ENCODE measurements at regions not wholly inside any gene's neighbourhood (a gene's known extent, or its start where the extent isn't known, plus 50 kb on each side); places are given as distances from the start of the nearest gene placed in this dataset.

DNA sequence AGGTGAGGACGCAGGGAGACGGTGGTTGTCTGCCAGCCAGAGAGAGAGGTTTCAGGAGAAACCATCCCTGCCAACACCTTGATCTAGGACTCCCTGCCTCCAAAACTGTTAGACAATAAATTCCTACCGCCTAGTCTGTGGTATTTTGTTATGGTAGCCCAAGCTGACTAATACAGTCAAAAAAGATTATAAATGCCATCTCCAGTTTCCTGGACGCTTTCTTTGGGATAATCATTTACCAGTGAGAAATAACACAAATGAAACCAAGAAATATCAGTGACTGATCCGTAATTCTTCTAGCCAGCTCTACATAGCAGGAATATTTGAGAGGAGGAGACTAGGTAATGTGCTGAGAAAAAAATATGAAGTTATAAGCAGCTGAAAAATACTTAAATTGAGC lies 707.8 kb upstream of the LMCD1 start:
- Mint-ChIP-seq H3K36me3 (ENCODE audit: low read depth) (no peaks in the 10 kb centered on the region), H3K4me3 (no peak overlapping the region), H3K27ac (no peak overlapping the region), H3K9me3 (peaks cover 12% of the 10 kb centered on the region), H3K4me1 (ENCODE audit: low read depth) (no peaks in the 10 kb centered on the region), H3K27me3 (ENCODE audit: low read depth) (no peaks in the 10 kb centered on the region)
- no peak for DNase-seq (ENCODE audit: low spot score)

DNA sequence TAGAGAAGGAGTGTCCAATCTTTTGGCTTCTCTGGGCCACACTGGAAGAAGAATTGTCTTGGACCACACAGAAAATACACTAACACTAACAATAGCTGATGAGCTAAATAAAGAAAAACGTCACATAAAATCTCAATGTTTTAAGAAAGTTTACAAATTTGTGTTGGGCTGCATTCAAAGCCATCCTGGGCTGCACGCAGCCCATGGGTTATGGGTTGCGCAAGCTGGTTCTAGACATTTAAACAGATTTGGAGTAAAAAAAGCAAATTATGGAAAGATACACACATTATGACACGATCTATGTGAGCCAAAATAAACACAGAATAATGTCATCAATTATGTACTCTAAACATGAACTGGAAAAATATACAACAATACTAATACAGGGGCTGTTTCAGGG lies 703.3 kb upstream of the LMCD1 start:
- Mint-ChIP-seq H3K9me3 (no peaks in the 10 kb centered on the region), H3K27ac (no peak overlapping the region), H3K36me3 (ENCODE audit: low read depth) (no peaks in the 10 kb centered on the region), H3K4me1 (ENCODE audit: low read depth) (no peaks in the 10 kb centered on the region), H3K4me3 (no peak overlapping the region), H3K27me3 (ENCODE audit: low read depth) (no peaks in the 10 kb centered on the region)
- DNase-seq (ENCODE audit: low spot score): no peak

DNA sequence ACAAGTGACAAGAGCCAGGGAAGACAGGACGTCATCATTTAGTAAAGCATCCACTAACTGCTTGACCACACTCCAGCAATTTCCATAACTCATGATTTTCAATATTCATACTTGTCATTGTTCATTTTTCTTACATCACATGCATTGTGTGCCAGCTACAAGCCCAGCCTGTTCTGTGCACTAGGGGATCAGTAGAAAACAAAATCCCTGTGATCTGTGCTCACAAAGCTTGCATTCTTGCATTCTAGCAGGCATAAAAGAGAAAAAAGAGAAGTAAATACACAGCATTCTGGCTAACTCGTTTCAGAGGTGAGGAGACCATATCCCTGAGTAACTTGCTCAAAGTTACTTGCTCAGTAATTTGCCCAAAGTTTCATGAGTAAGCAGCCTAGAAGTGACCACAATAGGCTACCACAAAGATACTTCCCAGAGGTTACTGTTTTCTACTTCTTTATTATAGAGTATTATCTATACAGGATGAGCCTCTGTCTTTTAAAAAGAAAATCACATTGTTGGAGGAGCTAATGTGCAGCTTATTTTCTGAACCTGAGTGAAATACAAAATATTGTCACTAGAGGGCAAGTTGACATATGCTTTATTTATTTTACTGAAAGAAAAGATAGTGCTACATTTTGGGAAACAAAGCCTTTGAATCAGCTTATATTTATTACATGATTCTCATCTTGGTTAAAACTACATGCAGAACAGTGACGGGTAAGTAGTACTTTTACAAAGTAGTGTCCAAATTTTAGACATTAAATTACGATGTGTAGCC lies 701.4 kb upstream of the LMCD1 start:
- Mint-ChIP-seq H3K27ac (no peak overlapping the region), H3K27me3 (ENCODE audit: low read depth) (no peaks in the 10 kb centered on the region), H3K4me1 (ENCODE audit: low read depth) (no peaks in the 10 kb centered on the region), H3K9me3 (no peaks in the 10 kb centered on the region), H3K4me3 (no peak overlapping the region), H3K36me3 (ENCODE audit: low read depth) (no peaks in the 10 kb centered on the region)
- DNase-seq (ENCODE audit: low spot score): no peak

DNA sequence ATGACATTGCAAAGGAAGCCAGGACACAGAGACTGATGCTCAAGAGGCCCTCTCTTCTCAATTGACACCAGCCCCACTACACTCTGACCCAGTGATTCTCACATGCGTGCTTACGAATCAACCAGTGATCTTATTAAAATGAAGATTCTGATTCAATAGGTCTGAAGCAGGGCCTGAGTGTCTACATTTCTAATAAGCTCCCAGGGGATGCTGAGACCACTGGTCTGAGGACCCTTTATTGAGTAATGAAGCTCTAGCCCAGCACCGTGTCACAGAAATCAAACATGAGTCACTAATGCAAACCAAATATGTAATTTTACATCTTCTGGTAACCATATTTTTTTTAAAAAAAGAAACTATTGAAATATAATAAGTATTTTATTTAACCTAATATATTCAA lies 689.1 kb upstream of the LMCD1 start:
- Mint-ChIP-seq H3K27ac (no peak overlapping the region), H3K9me3 (peaks cover 4% of the 10 kb centered on the region), H3K4me1 (ENCODE audit: low read depth) (no peaks in the 10 kb centered on the region), H3K36me3 (ENCODE audit: low read depth) (no peaks in the 10 kb centered on the region), H3K4me3 (no peak overlapping the region), H3K27me3 (ENCODE audit: low read depth) (no peaks in the 10 kb centered on the region)
- no peak for DNase-seq (ENCODE audit: low spot score)

DNA sequence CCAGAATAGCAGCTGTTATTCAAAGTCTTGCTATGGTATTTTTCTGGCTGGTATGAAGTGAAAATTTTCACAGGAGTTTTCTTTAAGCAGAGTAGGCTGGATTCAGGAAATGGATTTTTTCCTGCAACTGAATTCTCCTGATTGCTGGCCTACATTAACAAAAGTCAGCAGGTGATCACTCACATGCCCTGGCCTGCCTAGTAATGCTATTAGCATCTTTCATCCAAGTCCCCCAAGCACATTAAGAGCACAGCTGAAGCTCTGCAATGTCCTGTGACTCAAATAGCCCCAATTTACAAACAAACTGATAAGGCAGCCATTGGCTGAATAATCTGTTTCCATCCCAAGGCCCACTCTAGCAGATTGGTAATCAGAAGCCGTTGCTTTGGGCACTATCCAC lies 688.3 kb upstream of the LMCD1 start:
- no peaks in the 10 kb centered on the region for H3K36me3 Mint-ChIP-seq (ENCODE audit: low read depth)

DNA sequence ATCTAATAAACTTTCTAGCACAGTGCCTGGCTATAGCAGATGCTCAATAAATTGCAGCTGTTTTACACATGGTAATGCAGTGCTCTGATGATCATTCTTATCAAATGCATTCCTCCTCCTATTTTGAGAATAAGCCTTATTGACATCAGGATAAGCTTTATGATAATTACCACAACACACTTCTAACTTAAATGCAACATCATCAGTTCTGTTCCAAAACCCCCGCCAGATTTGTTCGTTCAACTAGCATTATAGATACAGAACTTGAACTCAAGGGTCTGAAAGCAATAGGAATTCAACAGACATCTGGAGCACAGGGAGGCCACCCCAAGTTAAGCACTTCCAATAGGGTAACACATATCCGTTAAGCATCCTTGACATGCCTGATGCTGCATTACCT lies 684.4 kb upstream of the LMCD1 start:
- H3K9me3 Mint-ChIP-seq: peaks cover 9% of the 10 kb centered on the region
- no peaks in the 10 kb centered on the region for H3K36me3 Mint-ChIP-seq (ENCODE audit: low read depth)
- no peaks in the 10 kb centered on the region for H3K27me3 Mint-ChIP-seq (ENCODE audit: low read depth)
- DNase-seq (ENCODE audit: low spot score): no peak
- no peaks in the 10 kb centered on the region for H3K4me1 Mint-ChIP-seq (ENCODE audit: low read depth)
- no peak overlapping the region for H3K4me3 Mint-ChIP-seq
- H3K27ac Mint-ChIP-seq: no peak overlapping the region

More for the DNA sequence above, 688.3 kb upstream of the LMCD1 start:
- Mint-ChIP-seq H3K4me1 (ENCODE audit: low read depth) (no peaks in the 10 kb centered on the region), H3K9me3 (peaks cover 4% of the 10 kb centered on the region), H3K27me3 (ENCODE audit: low read depth) (no peaks in the 10 kb centered on the region), H3K4me3 (no peak overlapping the region), H3K27ac (no peak overlapping the region)
- no peak for DNase-seq (ENCODE audit: low spot score)

DNA sequence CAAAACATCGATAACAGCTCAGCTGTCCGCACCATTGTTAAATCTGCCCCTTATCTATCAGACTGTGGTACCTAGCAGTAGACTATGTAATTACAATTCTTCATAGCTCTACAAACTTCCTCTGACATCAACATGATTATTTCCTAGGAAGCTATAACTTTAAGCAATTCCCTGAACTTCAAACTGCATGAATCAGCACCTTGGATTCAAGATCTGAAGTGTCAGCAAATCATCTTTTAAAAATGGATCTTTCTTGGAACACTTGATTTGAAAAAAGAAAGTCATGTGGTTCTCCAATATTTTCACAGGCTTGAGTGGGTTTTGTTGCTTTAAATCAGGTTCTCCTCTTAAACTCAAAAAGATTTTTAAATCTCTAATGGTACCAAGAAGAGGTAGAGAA lies 680.7 kb upstream of the LMCD1 start:
- DNase-seq (ENCODE audit: low spot score): no peak
- H3K9me3 Mint-ChIP-seq: peaks cover 27% of the 10 kb centered on the region
- no peaks in the 10 kb centered on the region for H3K36me3 Mint-ChIP-seq (ENCODE audit: low read depth)
- no peak overlapping the region for H3K27ac Mint-ChIP-seq
- no peaks in the 10 kb centered on the region for H3K27me3 Mint-ChIP-seq (ENCODE audit: low read depth)
- H3K4me3 Mint-ChIP-seq: no peak overlapping the region
- no peaks in the 10 kb centered on the region for H3K4me1 Mint-ChIP-seq (ENCODE audit: low read depth)

DNA sequence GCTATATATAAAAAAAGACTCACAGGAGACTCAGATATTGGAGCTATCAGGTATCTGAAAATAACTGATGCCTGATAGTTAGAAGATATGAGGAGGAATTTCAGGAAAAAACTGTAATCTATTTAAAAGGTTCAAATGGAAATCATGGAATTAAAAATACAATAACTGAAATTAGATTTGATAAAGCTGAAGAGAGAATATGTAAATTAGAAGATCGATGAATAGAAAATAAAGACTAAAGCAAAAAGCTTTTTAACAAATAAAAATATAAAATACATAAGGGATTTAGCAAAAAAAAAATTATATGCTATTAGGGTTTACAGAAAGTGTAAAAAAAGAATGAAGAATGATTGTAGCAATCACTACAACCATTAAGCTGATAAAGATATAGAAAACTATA lies 679.8 kb upstream of the LMCD1 start:
- no peaks in the 10 kb centered on the region for H3K36me3 Mint-ChIP-seq (ENCODE audit: low read depth)
- no peak overlapping the region for H3K4me3 Mint-ChIP-seq
- no peaks in the 10 kb centered on the region for H3K4me1 Mint-ChIP-seq (ENCODE audit: low read depth)
- H3K27ac Mint-ChIP-seq: no peak overlapping the region
- peaks cover 36% of the 10 kb centered on the region for H3K9me3 Mint-ChIP-seq
- DNase-seq (ENCODE audit: low spot score): no peak
- no peaks in the 10 kb centered on the region for H3K27me3 Mint-ChIP-seq (ENCODE audit: low read depth)

DNA sequence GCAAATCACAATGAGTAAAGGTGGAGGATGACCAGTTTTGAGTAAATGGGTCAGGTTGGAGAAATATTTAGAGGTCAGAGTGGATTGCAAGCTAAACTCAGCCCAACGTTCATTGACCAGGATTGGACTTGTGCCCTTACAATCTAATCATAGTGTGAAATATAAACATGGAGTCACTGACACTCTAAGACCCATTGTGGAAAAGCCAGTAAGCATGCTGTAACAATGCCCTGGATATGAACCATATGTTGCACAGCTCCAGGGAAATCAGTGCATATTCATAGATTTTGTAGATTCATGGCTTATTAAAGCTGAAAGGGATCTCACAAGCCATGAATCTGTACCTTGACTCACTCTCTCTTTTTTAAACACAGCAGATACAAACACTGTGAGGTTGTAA lies 660.2 kb upstream of the LMCD1 start:
- H3K4me1 Mint-ChIP-seq (ENCODE audit: low read depth): no peaks in the 10 kb centered on the region
- H3K27ac Mint-ChIP-seq: no peak overlapping the region
- no peaks in the 10 kb centered on the region for H3K36me3 Mint-ChIP-seq (ENCODE audit: low read depth)
- no peaks in the 10 kb centered on the region for H3K9me3 Mint-ChIP-seq
- H3K27me3 Mint-ChIP-seq (ENCODE audit: low read depth): no peaks in the 10 kb centered on the region
- H3K4me3 Mint-ChIP-seq: no peak overlapping the region
- no peak for DNase-seq (ENCODE audit: low spot score)

DNA sequence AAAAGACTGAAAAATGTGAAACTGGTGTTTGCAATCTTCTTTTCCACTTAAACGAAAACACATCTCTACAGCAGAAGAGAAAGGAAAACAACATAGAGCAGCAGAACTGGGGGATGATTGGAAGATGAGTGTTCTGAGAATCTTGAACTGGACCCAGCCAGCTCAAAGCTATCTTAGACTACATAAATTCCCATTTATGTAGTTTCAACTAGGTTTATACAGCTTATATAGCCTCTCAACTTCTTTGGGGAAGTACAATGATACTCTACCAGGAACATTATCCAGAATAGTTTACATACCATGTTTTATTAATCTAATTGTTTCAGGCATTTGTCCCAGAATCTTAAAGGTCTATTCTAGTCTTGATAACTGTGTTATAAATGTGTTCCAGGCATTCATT lies 658.2 kb upstream of the LMCD1 start:
- H3K9me3 Mint-ChIP-seq: no peaks in the 10 kb centered on the region
- no peaks in the 10 kb centered on the region for H3K36me3 Mint-ChIP-seq (ENCODE audit: low read depth)
- no peak overlapping the region for H3K4me3 Mint-ChIP-seq
- no peaks in the 10 kb centered on the region for H3K4me1 Mint-ChIP-seq (ENCODE audit: low read depth)
- H3K27ac Mint-ChIP-seq: no peak overlapping the region
- DNase-seq (ENCODE audit: low spot score): no peak
- no peaks in the 10 kb centered on the region for H3K27me3 Mint-ChIP-seq (ENCODE audit: low read depth)

DNA sequence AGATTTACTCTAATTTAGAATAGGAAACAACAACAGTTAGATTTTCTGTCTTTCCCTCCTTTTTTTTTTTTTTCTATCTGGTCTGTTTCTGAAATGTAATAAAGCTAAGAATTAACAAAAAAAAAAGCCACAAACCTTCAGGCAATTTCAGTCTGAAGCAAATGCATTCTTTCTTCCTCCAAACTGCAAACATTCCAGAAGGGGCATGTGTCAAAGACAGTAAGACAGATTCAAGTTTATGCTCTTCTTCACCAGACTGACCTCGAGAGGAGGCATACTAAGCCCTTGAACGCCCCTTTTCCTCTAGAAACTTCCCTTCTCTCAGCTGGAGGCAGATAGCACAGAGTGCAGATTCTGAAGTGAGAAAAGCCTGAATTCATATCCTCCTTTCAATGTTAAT lies 654.6 kb upstream of the LMCD1 start:
- Mint-ChIP-seq H3K4me1 (ENCODE audit: low read depth) (no peaks in the 10 kb centered on the region), H3K4me3 (no peak overlapping the region)
- no peak for DNase-seq (ENCODE audit: low spot score)

DNA sequence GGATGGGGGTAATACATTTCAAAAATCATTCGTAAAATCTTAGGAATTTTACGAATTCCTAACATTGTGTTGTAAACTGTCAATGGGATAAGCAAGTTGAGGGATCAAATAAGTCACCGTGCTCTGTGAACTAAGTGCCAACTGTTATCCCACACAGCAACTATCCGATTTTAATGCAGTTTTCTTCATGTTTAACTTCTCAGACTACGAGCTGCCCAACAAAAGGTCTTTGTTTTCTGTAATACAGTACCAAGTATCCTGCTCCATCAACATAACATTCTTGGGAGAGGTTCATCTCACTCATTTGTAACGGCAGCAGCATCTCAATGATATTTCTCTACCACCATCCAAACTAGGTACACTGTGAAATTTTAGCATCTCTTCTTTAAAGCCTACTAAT lies 654.1 kb upstream of the LMCD1 start:
- no peaks in the 10 kb centered on the region for H3K27me3 Mint-ChIP-seq (ENCODE audit: low read depth)
- H3K4me1 Mint-ChIP-seq (ENCODE audit: low read depth): no peaks in the 10 kb centered on the region
- H3K9me3 Mint-ChIP-seq: peaks cover 2% of the 10 kb centered on the region

More for the DNA sequence above, 654.6 kb upstream of the LMCD1 start:
- no peaks in the 10 kb centered on the region for H3K27me3 Mint-ChIP-seq (ENCODE audit: low read depth)
- H3K36me3 Mint-ChIP-seq (ENCODE audit: low read depth): no peaks in the 10 kb centered on the region
- H3K27ac Mint-ChIP-seq: no peak overlapping the region
- no peaks in the 10 kb centered on the region for H3K9me3 Mint-ChIP-seq

DNA sequence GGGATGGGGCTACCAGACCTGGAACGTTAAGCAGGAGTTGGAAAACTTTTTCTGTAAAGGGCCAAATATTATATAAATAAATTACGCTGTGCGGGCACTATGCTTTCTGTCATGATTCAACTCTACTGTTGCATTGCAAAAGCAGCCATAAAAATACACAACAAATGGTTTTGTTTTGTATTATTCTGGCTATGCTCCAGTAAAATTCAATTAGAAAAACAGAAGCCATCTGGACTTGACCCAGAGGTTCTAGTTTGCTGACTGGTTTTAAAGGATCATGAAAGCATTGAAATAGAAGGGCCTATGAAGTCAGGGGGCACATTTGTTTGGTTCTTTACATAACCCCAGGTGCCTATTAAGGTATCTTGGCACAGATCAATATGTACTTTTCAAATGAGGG lies 647.4 kb upstream of the LMCD1 start:
- no peaks in the 10 kb centered on the region for H3K4me1 Mint-ChIP-seq (ENCODE audit: low read depth)
- H3K9me3 Mint-ChIP-seq: peaks cover 4% of the 10 kb centered on the region

More for the DNA sequence above, 654.1 kb upstream of the LMCD1 start:
- Mint-ChIP-seq H3K27ac (no peak overlapping the region), H3K36me3 (ENCODE audit: low read depth) (no peaks in the 10 kb centered on the region), H3K4me3 (no peak overlapping the region)
- DNase-seq (ENCODE audit: low spot score): no peak

DNA sequence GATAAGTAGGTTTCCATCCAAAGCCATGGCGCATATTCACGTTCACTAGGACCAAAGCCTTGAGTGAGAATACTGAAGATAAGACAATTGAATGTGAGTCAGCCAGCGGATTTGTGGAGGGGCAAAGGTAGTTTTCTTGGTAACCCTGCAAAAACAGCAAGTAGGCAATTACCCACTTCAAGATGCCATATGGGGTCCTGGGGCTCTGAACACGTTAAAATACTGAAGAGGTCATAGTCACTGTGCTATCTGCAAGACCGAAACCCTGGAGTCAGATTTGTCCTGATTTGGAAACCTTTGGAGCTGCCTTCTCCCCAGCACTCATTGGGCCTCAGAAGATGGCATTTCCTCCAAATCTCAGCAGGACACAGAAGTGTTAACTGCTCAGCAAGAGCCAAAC lies 646.9 kb upstream of the LMCD1 start:
- H3K4me3 Mint-ChIP-seq: no peak overlapping the region
- H3K36me3 Mint-ChIP-seq (ENCODE audit: low read depth): no peaks in the 10 kb centered on the region
- no peaks in the 10 kb centered on the region for H3K27me3 Mint-ChIP-seq (ENCODE audit: low read depth)
- H3K4me1 Mint-ChIP-seq (ENCODE audit: low read depth): no peaks in the 10 kb centered on the region
- DNase-seq (ENCODE audit: low spot score): no peak
- H3K27ac Mint-ChIP-seq: no peak overlapping the region
- H3K9me3 Mint-ChIP-seq: peaks cover 4% of the 10 kb centered on the region

More for the DNA sequence above, 647.4 kb upstream of the LMCD1 start:
- Mint-ChIP-seq H3K27ac (no peak overlapping the region), H3K27me3 (ENCODE audit: low read depth) (no peaks in the 10 kb centered on the region), H3K4me3 (no peak overlapping the region), H3K36me3 (ENCODE audit: low read depth) (no peaks in the 10 kb centered on the region)
- no peak for DNase-seq (ENCODE audit: low spot score)

DNA sequence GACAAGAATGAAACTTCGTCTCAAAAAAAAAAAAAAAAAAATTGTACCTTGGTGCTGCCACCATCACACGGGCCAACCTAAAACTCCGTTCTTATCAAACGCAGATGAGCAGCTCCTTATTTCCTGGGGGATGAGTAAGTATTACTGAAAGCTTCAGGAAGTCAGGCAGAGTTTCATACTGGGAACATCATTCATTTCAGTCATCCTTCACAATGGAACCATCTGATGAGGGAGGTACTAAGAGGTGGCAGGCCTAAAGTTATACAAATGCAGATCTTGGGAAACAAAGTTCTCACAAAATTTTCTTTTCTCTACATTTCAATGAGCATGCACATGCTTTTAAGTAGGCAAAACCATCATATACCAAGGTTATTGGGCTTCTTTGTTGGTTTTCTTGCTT lies 636.0 kb upstream of the LMCD1 start:
- H3K36me3 Mint-ChIP-seq (ENCODE audit: low read depth): no peaks in the 10 kb centered on the region
- no peaks in the 10 kb centered on the region for H3K27me3 Mint-ChIP-seq (ENCODE audit: low read depth)
- DNase-seq (ENCODE audit: low spot score): no peak
- H3K27ac Mint-ChIP-seq: no peak overlapping the region
- peaks cover 11% of the 10 kb centered on the region for H3K9me3 Mint-ChIP-seq
- H3K4me1 Mint-ChIP-seq (ENCODE audit: low read depth): no peaks in the 10 kb centered on the region
- H3K4me3 Mint-ChIP-seq: no peak overlapping the region
